ENCODE measurements at regions not wholly inside any gene's neighbourhood (a gene's known extent, or its start where the extent isn't known, plus 50 kb on each side); places are given as distances from the start of the nearest gene placed in this dataset.

DNA sequence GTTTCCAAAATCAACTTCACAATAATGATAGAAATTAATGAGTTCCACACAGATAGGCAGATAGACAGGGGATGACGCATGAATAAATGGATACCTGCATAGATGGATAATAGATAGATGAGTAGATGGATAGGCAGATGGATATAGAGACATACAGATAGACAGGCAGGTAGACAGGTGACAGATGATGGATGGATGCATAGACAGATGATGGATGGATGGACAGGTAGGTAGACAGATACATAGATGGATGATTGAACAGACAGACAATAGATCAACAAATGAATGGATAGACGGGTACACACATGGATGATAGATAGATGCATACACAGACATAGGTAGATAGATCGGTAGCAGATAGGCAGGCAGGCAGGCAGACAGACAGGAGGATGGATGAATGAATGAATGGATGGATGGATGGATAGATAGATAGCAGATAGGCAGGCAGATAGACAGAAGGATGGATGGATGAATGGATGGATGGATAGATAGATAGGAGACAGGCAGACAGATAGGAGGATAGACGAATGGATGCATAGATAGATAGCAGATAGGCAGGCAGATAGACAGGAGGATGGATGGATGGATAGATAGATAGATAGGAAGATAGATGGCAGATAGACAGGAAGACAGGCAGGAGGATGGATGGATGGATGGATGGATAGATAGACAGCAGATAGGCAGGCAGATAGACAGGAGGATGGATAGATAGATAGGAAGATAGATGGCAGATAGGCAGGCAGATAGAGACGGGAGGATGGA is 142.5 kb downstream of the RBFOX3 start:
- TF ChIP-seq CTCF (IDR thresholded peaks at IDR 0.05) (no peak), POLR2A (IDR thresholded peaks at IDR 0.05) (no peak), EP300 (IDR thresholded peaks at IDR 0.05) (no peak)

Data from tibial nerve (tissue), 4 donors.